AG04450 (cell line): ENCODE measurements at regions not wholly inside any gene's neighbourhood (a gene's known extent, or its start where the extent isn't known, plus 50 kb on each side); places are given as distances from the start of the nearest gene placed in this dataset.

Source experiments
- CTCF ChIA-PET: fragments of 300-600, 350-600 bp; formaldehyde crosslinking; extraction: SDS; loops from one replicate; lab custom pipeline; 2022; ENCODE audit warnings: antibody characterized with exemption, inconsistent platforms; lab: Charles Lee
- POLR2A ChIA-PET: fragments of 350-600 bp; formaldehyde crosslinking; extraction: SDS; loops from one replicate; lab custom pipeline; 2021; ENCODE audit warnings: antibody characterized with exemption, inconsistent platforms; lab: Yijun Ruan, JAX
- DNase-seq: peaks from one replicate; pipeline ENCODE4 v3.0.0-alpha.2; 2011; ENCODE audit warnings: low read depth, low spot score
- H3K27ac ChIP-seq: one replicate; pipeline ENCODE4 v1.5.1; 2012; ENCODE audit warnings: low read depth, low read length, control low read depth
- H3K27me3 ChIP-seq: one replicate; pipeline ENCODE4 v1.6.0; 2012; ENCODE audit warnings: low read length; ENCODE audit not compliant: control insufficient read depth, insufficient read depth
- H3K4me3 ChIP-seq: 2 replicates; pipeline ENCODE4 v1.5.1; 2011; ENCODE audit warnings: mild to moderate bottlenecking, low read depth, low read length, control low read depth
- H3K9me3 ChIP-seq: 2 replicates; pipeline ENCODE4 v1.5.1; 2012; ENCODE audit warnings: low read length; ENCODE audit not compliant: control insufficient read depth, insufficient read depth
- TF ChIP-seq, protein P1 (sequence below): IDR thresholded peaks from 2 replicates; pipeline ENCODE4 v1.5.1; 2011; ENCODE audit warnings: low read depth, low read length, control low read depth, inconsistent platforms

DNA sequence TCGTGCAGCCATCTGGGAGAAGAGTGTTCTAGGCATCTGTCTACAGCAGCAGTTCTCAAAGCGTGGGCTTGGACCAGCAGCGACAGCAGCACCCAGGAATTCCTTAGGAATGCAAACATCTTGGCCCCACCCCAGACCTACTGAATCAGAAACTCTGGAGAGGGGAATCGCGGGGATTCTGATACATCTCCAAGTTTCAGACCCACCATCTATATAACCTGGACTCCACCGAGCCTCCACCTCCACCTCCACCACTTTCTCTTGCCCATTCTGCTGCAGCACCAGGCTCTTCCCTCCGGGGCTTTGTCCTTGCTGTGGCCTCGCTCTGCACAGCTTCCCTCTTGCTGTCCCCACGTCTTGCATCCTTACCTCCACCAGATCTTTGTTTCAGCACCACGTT, 256.4 kb downstream of the BCL2 start:
- H3K9me3 ChIP-seq, result no peaks in the 10 kb centered on the region
- H3K27ac ChIP-seq, result no peak overlapping the region
- DNase-seq, result no peak
- TF ChIP-seq, protein P1, sequence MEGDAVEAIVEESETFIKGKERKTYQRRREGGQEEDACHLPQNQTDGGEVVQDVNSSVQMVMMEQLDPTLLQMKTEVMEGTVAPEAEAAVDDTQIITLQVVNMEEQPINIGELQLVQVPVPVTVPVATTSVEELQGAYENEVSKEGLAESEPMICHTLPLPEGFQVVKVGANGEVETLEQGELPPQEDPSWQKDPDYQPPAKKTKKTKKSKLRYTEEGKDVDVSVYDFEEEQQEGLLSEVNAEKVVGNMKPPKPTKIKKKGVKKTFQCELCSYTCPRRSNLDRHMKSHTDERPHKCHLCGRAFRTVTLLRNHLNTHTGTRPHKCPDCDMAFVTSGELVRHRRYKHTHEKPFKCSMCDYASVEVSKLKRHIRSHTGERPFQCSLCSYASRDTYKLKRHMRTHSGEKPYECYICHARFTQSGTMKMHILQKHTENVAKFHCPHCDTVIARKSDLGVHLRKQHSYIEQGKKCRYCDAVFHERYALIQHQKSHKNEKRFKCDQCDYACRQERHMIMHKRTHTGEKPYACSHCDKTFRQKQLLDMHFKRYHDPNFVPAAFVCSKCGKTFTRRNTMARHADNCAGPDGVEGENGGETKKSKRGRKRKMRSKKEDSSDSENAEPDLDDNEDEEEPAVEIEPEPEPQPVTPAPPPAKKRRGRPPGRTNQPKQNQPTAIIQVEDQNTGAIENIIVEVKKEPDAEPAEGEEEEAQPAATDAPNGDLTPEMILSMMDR, result no peak
- CTCF ChIA-PET, result no interaction called here
- H3K27me3 ChIP-seq, result peaks cover 2% of the 10 kb centered on the region
- H3K4me3 ChIP-seq, result no peak overlapping the region
- POLR2A ChIA-PET, result no interaction called here

DNA sequence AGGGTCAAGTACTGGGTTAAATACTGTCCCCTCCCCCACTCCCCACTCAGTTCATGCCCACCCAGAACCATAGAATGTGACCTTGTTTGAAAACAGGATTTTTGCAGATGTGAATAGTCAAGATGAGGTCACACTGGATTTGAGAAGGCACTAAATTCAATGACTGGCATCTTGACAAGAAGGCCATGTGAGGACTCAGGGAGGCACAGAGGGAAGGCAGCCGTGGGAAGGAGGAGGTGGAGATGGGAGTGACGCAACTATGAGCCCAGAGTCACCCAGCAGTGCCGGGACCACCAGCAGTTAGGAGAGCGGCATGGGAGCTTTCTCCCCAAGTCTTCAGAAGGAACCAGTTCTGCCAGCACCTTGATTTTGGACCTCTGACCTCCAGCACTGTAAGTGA, 257.3 kb downstream of the BCL2 start:
- ChIA-PET POLR2A (no interaction called here), CTCF (no interaction called here)
- Histone ChIP-seq H3K27ac (no peak overlapping the region), H3K9me3 (no peaks in the 10 kb centered on the region; the same call in 1 of the 2 replicates), H3K4me3 (no peak overlapping the region), H3K27me3 (peaks cover 2% of the 10 kb centered on the region)
- TF ChIP-seq, protein P1, result no peak
- DNase-seq, result no peak

DNA sequence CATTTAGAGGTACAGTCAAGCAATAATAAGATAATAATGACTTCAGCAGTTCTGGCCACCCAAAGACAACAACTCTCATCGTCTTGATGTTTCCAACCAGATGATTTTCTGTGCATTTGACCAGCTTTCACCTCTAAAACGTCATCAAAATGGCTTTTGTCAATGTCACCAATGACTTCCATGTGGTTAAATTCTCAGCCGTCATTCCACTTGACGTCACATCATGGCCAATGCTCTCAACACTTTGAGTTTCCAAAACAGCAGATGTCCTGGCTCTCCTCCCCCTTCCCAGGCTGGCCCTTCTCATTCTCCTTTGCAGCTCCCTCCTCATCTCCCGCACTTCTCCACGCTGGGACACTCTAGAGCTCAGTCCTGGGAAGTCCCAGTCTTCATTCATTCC, 258.3 kb downstream of the BCL2 start:
- POLR2A ChIA-PET, result no interaction called here
- DNase-seq, result no peak

DNA sequence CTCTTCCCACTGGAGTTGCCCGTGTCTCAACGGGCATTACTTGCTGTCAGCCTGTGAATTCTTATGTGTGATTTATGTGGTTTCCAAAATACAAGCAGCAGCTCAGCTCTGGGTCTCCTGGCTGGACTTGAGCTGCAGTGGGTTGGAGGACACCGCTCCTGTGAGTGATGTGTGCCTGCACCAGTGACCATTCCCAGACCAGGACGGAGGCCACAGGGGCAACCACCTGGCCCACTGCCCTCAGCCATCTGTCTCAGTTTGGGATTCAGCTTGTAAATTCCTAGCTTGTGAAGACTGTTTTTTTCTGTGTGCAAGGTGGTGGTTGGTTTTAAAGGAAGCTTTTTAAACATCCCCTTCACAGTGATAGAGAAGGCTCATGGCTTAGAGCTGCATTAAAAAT, 261.0 kb downstream of the BCL2 start:
- no peak for DNase-seq
- ChIA-PET POLR2A (no interaction called here), CTCF (no interaction called here)
- Histone ChIP-seq H3K9me3 (no peaks in the 10 kb centered on the region; the same call in 1 of the 2 replicates), H3K27ac (no peak overlapping the region), H3K4me3 (no peak overlapping the region), H3K27me3 (peaks cover 2% of the 10 kb centered on the region)
- TF ChIP-seq, protein P1, result no peak

More for the DNA sequence above, 258.3 kb downstream of the BCL2 start:
- Histone ChIP-seq H3K27ac (no peak overlapping the region), H3K9me3 (no peaks in the 10 kb centered on the region; the same call in 1 of the 2 replicates), H3K27me3 (peaks cover 2% of the 10 kb centered on the region), H3K4me3 (no peak overlapping the region)
- CTCF ChIA-PET, result no interaction called here
- TF ChIP-seq, protein P1, result no peak

DNA sequence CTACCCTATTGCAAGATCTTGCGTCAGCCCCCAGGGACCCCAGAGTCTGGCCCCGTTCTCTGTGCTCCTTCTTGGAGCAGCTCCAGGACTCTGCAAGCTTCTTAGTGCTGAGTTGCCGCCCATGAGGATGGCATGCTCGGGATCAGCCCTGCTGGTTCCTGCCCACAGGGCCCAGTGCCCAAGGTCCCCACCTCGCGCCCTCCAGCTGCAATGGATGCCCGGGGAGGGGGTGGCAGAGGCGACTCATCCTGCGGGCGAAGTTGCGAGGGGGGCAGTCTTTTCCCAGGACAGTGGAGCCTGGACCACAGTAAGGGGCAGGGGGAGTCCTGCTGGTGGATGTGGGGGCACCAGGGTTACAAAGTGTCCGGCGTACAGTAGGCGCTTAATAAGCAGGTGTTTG, 261.9 kb downstream of the BCL2 start:
- CTCF ChIA-PET, result no interaction called here
- POLR2A ChIA-PET, result no interaction called here
- TF ChIP-seq, protein P1, result no peak
- Histone ChIP-seq H3K9me3 (no peaks in the 10 kb centered on the region; the same call in 1 of the 2 replicates), H3K27me3 (peaks cover 2% of the 10 kb centered on the region), H3K4me3 (no peak overlapping the region), H3K27ac (no peak overlapping the region)
- DNase-seq, result no peak
